HCT116 (cell line): ENCODE measurements at regions not wholly inside any gene's neighbourhood (a gene's known extent, or its start where the extent isn't known, plus 50 kb on each side); places are given as distances from the start of the nearest gene placed in this dataset.
"Not testable (repeated sequence)": the region's sequence is repeated elsewhere in the genome, so short reads cannot be mapped to it uniquely, and the experiment has no call there.

Experiments used
- ATAC-seq: fragments of 200-7000 bp; cut with Tn5 transposase; 2 replicates; pipeline ENCODE4 v1.9.1; 2020; ENCODE audit warnings: mild to moderate bottlenecking, moderate library complexity
- BruUV-seq: library from RNA; stranded (reverse); fragments of 400-500 nt; replicated peaks from 2 replicates; lab custom pipeline; 2021; lab: Mats Ljungman, UMichigan
- CTCF ChIA-PET: fragments of 300-600 bp; sonication (Branson Sonifier 250); formaldehyde crosslinking; loops from one replicate; lab custom pipeline; 2021; ENCODE audit warnings: antibody characterized with exemption; lab: Charles Lee
- POLR2A ChIA-PET: fragments of 300-600, 350-600 bp; sonication (Branson Sonifier 250); formaldehyde crosslinking; loops from one replicate; lab custom pipeline; 2021; ENCODE audit warnings: antibody characterized with exemption; lab: Charles Lee
- RAD21 ChIA-PET, 2 experiments: fragments of 300-600 bp; sonication (Branson Sonifier 250); formaldehyde crosslinking; loops; one replicate each; lab custom pipeline; 2023; ENCODE audit warnings: low total read pairs in 2 of 2; ENCODE audit not compliant: uncharacterized antibody in 2 of 2, unreplicated experiment in 2 of 2, low non-redundant PET in 1 of 2; lab: Charles Lee
- DNase-seq: peaks from one replicate; pipeline ENCODE4 v3.0.0-alpha.2; 2010; ENCODE audit warnings: low read depth, low spot score
- H2AFZ ChIP-seq: fragments of 200-600 bp; shearing (Covaris generic), sonication (generic); 2 replicates; pipeline ENCODE4 v1.6.1; 2017; ENCODE audit warnings: low read depth, mixed run types, mixed read lengths, antibody characterized with exemption, low read length; ENCODE audit not compliant: poor library complexity, severe bottlenecking
- H3K27ac ChIP-seq: 2 replicates; pipeline ENCODE4 v1.5.1; 2012; ENCODE audit warnings: low read depth, low read length
- H3K27me3 ChIP-seq: fragments of 200-600 bp; sonication (generic); 2 replicates; pipeline ENCODE4 v1.6.1; 2016; ENCODE audit warnings: mixed run types, low read length, mixed read lengths; ENCODE audit not compliant: insufficient read depth
- H3K36me3 ChIP-seq, 2 experiments: fragments of 200-500 bp in 1 of 2; fragments of 200-600 bp in 1 of 2; sonication (Bioruptor generic) in 1 of 2; sonication (generic) in 1 of 2; 2 replicates each; pipeline versions ENCODE4 v1.5.1 to v1.6.1; 2014 to 2016; ENCODE audit warnings: low read length in 2 of 2, inconsistent platforms in 1 of 2, mixed read lengths in 1 of 2, mixed run types in 1 of 2; ENCODE audit not compliant: insufficient read depth in 2 of 2, control insufficient read depth in 1 of 2
- H3K4me1 ChIP-seq, 2 experiments: fragments of 200-600 bp in 1 of 2; sonication (generic) in 1 of 2; 2 replicates each; pipeline versions ENCODE4 v1.5.1 to v1.6.1; 2012 to 2017; ENCODE audit warnings: low read length in 2 of 2, inconsistent platforms in 1 of 2, mild to moderate bottlenecking in 1 of 2, mixed read lengths in 1 of 2, mixed run types in 1 of 2, moderate library complexity in 1 of 2; ENCODE audit not compliant: insufficient read depth in 2 of 2, control insufficient read depth in 1 of 2
- H3K4me2 ChIP-seq: fragments of 200-600 bp; sonication (generic); 2 replicates; pipeline ENCODE4 v1.6.1; 2017; ENCODE audit warnings: mixed run types, low read length, mixed read lengths
- H3K4me3 ChIP-seq, 2 experiments: fragments of 200-600 bp in 1 of 2; sonication (generic) in 1 of 2; replicated peaks in 1 of 2; 2 replicates each; pipeline ENCODE4 v1.5.1; 2011 to 2016; ENCODE audit warnings: low read length in 2 of 2, control low read depth in 1 of 2, low read depth in 1 of 2, mild to moderate bottlenecking in 1 of 2, mixed read lengths in 1 of 2, mixed run types in 1 of 2
- H3K79me2 ChIP-seq: fragments of 200-600 bp; sonication (generic); 2 replicates; pipeline ENCODE4 v1.6.1; 2017; ENCODE audit warnings: mild to moderate bottlenecking, mixed run types, low read length, moderate library complexity, mixed read lengths; ENCODE audit not compliant: insufficient read depth
- H3K9ac ChIP-seq: fragments of 200-600 bp; sonication (generic); 2 replicates; pipeline ENCODE4 v1.6.1; 2016; ENCODE audit warnings: low read length, mixed read lengths
- H3K9me2 ChIP-seq: fragments of 200-600 bp; sonication (generic), shearing (Covaris generic); 2 replicates; pipeline ENCODE4 v1.6.1; 2017; ENCODE audit warnings: mixed run types, mild to moderate bottlenecking, moderate library complexity; ENCODE audit not compliant: insufficient read depth
- H3K9me3 ChIP-seq, 2 experiments: fragments of 200-500 bp in 1 of 2; fragments of 200-600 bp in 1 of 2; sonication (Bioruptor generic) in 1 of 2; sonication (generic) in 1 of 2; 2 replicates each; pipeline ENCODE4 v1.6.1; 2014 to 2017; ENCODE audit warnings: low read length in 2 of 2, mixed read lengths in 2 of 2, inconsistent platforms in 1 of 2, low read depth in 1 of 2, mild to moderate bottlenecking in 1 of 2, mixed run types in 1 of 2, moderate library complexity in 1 of 2; ENCODE audit not compliant: control insufficient read depth in 1 of 2, insufficient read depth in 1 of 2
- H4K20me1 ChIP-seq: fragments of 200-600 bp; sonication (generic), shearing (Covaris generic); 2 replicates; pipeline ENCODE4 v1.6.1; 2017; ENCODE audit warnings: mixed run types, mild to moderate bottlenecking, moderate library complexity; ENCODE audit not compliant: insufficient read depth
- ELF1 ChIP-seq: IDR thresholded peaks from 2 replicates; pipeline ENCODE4 v1.6.1; 2012; ENCODE audit warnings: low read depth, borderline replicate concordance
- POLR2A ChIP-seq: IDR thresholded peaks from 2 replicates; pipeline ENCODE4 v1.7.0; 2011; ENCODE audit warnings: borderline replicate concordance; ENCODE audit not compliant: insufficient read depth, insufficient read length; ENCODE audit errors: extremely low read depth
- POLR2AphosphoS5 ChIP-seq: IDR thresholded peaks from 2 replicates; pipeline ENCODE4 v1.6.1; 2011; ENCODE audit warnings: mild to moderate bottlenecking, low read depth, low read length, moderate library complexity
- RAD21 ChIP-seq: IDR thresholded peaks from 2 replicates; pipeline ENCODE4 v1.6.1; 2012; ENCODE audit warnings: low read depth, mild to moderate bottlenecking
- ZFX ChIP-seq: fragments of 450-650 bp; IDR thresholded peaks from 2 replicates; pipeline ENCODE4 v1.6.1; 2017
- intact Hi-C: fragments of 100-400 bp; cut with micrococcal nuclease; formaldehyde crosslinking; loops from 2 replicates; pipeline ENCODE4 v1.10.0; 2022
- TF ChIP-seq, protein P1 (sequence below), 3 experiments: fragments of 200-600 bp in 1 of 3; sonication (generic) in 1 of 3; IDR thresholded peaks in 2 of 3; conservative IDR thresholded peaks in 1 of 3; 2 replicates each; pipeline ENCODE4 v1.5.1; 2012 to 2017; ENCODE audit warnings: low read depth in 2 of 3, low read length in 2 of 3, antibody characterized with exemption in 1 of 3, borderline replicate concordance in 1 of 3, control low read depth in 1 of 3, mild to moderate bottlenecking in 1 of 3, mixed read lengths in 1 of 3, mixed run types in 1 of 3, moderate library complexity in 1 of 3; ENCODE audit not compliant: insufficient read depth in 1 of 3

GRCh38 chr20:30723511-30723910 lies 534.0 kb upstream of the DEFB115 start:
- peak; percentile 19; the same call in 1 of the 2 replicates for TF ChIP-seq ZFX
- H3K4me2 ChIP-seq, result peak overlapping the region; percentile 67
- H3K4me1 ChIP-seq, H3K9me2 ChIP-seq, H3K9me3 ChIP-seq, POLR2A ChIA-PET, H3K79me2 ChIP-seq, H3K36me3 ChIP-seq, intact Hi-C loops, DNase-seq, H2AFZ ChIP-seq, CTCF ChIA-PET, RAD21 ChIA-PET, H4K20me1 ChIP-seq, ATAC-seq, H3K27me3 ChIP-seq: not testable (repeated sequence)
- H3K27ac ChIP-seq, result peak overlapping the region; percentile 52
- TSS peak; percentile 88 for BruUV-seq
- peak overlapping the region; percentile 50 to 60 for H3K4me3 ChIP-seq
- peak overlapping the region; percentile 65 for H3K9ac ChIP-seq

GRCh38 chr20:30723934-30724687 lies 533.4 kb upstream of the DEFB115 start:
- H3K27me3 ChIP-seq, RAD21 ChIA-PET, intact Hi-C loops, POLR2A ChIA-PET, H4K20me1 ChIP-seq, ATAC-seq, H3K36me3 ChIP-seq, BruUV-seq, H3K4me1 ChIP-seq, H2AFZ ChIP-seq, H3K79me2 ChIP-seq, H3K9me3 ChIP-seq, H3K9me2 ChIP-seq, CTCF ChIA-PET: not testable (repeated sequence)
- H3K27ac ChIP-seq, result peak overlapping the region; percentile 52
- peak overlapping the region; percentile 65 for H3K9ac ChIP-seq
- H3K4me3 ChIP-seq, result peak overlapping the region; percentile 50 to 60
- H3K4me2 ChIP-seq, result peak overlapping the region; percentile 67
- TF ChIP-seq ELF1 (peak; percentile 43), POLR2AphosphoS5 (peak; percentile 67), RAD21 (peak; percentile 33; the same call in 1 of the 2 replicates), POLR2A (peak; percentile 29)
- TF ChIP-seq, protein P1, sequence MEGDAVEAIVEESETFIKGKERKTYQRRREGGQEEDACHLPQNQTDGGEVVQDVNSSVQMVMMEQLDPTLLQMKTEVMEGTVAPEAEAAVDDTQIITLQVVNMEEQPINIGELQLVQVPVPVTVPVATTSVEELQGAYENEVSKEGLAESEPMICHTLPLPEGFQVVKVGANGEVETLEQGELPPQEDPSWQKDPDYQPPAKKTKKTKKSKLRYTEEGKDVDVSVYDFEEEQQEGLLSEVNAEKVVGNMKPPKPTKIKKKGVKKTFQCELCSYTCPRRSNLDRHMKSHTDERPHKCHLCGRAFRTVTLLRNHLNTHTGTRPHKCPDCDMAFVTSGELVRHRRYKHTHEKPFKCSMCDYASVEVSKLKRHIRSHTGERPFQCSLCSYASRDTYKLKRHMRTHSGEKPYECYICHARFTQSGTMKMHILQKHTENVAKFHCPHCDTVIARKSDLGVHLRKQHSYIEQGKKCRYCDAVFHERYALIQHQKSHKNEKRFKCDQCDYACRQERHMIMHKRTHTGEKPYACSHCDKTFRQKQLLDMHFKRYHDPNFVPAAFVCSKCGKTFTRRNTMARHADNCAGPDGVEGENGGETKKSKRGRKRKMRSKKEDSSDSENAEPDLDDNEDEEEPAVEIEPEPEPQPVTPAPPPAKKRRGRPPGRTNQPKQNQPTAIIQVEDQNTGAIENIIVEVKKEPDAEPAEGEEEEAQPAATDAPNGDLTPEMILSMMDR (IDR thresholded peaks at IDR 0.05 in 2 of 3, conservative IDR thresholded peaks at IDR 0.05 in 1 of 3; ENCODE audit: borderline replicate concordance in 1 of 3, insufficient read depth in 1 of 3, low read depth in 2 of 3, low read length in 2 of 3), result peak; percentile 5 to 29 (median 28); a peak in 2 of 6 replicates
- peak; percentile 36 for DNase-seq

- H3K9me2 ChIP-seq, H4K20me1 ChIP-seq, ATAC-seq, CTCF ChIA-PET, H2AFZ ChIP-seq, BruUV-seq, H3K27me3 ChIP-seq, intact Hi-C loops, H3K4me1 ChIP-seq, POLR2A ChIA-PET, H3K36me3 ChIP-seq, DNase-seq, H3K9me3 ChIP-seq, RAD21 ChIA-PET, H3K79me2 ChIP-seq: not testable (repeated sequence)
- Histone ChIP-seq H3K9ac (0 out of 2 replicates have a peak overlapping the region, but pooled peaks have one; percentile 65), H3K27ac (peak overlapping the region; percentile 52; the same call in 1 of the 2 replicates), H3K4me2 (peak overlapping the region; percentile 67), H3K4me3 (peak overlapping the region in 1 of 2 experiments; percentile 50; a peak in 2 of 4 replicates)
Observed at GRCh38 chr20:30724688-30725074, 532.8 kb upstream of the DEFB115 start.
